Pancreas (tissue), 10 donors: ENCODE measurements at regions not wholly inside any gene's neighbourhood (a gene's known extent, or its start where the extent isn't known, plus 50 kb on each side); places are given as distances from the start of the nearest gene placed in this dataset.

Source experiments
- ATAC-seq, 4 donors: fragments of 200-7000 bp; cut with Tn5 transposase; one replicate each; pipeline versions ENCODE4 v1.8.0 to v1.9.1; 2020; ENCODE audit warnings: mild to moderate bottlenecking in 4 of 4, moderate library complexity in 4 of 4
- DNase-seq, 6 donors: peaks; one replicate each; pipeline ENCODE4 v3.0.0-alpha.2; 2020
- FAIRE-seq: peaks from 2 replicates; lab custom pipeline; 2012; peaks lifted over from hg19 to GRCh38; lab: Jason Lieb, UNC
- H3K27ac ChIP-seq, 4 donors: fragments of 200-600 bp; sonication (generic); 1 replicate in 3 of 4; 2 replicates in 1 of 4; pipeline versions ENCODE4 v1.5.0 to v1.8.0; 2020
- H3K27me3 ChIP-seq, 4 donors: fragments of 200-600 bp; one replicate each; pipeline ENCODE4 v1.8.0; 2021
- H3K36me3 ChIP-seq, 3 donors: fragments of 200-600 bp; sonication (generic) in 1 of 3; one replicate each; pipeline versions ENCODE4 v1.5.0 to v1.8.0; 2020 to 2021
- H3K4me1 ChIP-seq, 3 donors: fragments of 200-600 bp; one replicate each; pipeline ENCODE4 v1.8.0; 2021
- H3K4me3 ChIP-seq, 4 donors: fragments of 200-600 bp; sonication (generic) in 2 of 4; one replicate each; pipeline versions ENCODE4 v1.5.0 to v1.8.0; 2020 to 2021
- H3K9me3 ChIP-seq, 4 donors: fragments of 200-600 bp; one replicate each; pipeline ENCODE4 v1.8.0; 2021
- WGBS, 2 donors: extraction: QIAGEN DNeasy Blood & Tissue Kit; methylation state at CpG; one replicate each; pipeline ENCODE4 v1.1.7; 2013; 5-methylcytosine and 5-hydroxymethylcytosine counted together
- intact Hi-C, 3 donors: fragments of 100-400 bp; cut with DNase I; formaldehyde crosslinking; loops; one replicate each; pipeline versions ENCODE4 v1.11.1 to v1.14.2; 2022
- TF ChIP-seq, protein P1 (sequence below), 4 donors: fragments of 200-600 bp; sonication (generic) in 3 of 4; IDR thresholded peaks; one replicate each; pipeline versions ENCODE4 v1.5.0 to v1.8.0; 2021; ENCODE audit warnings: antibody characterized with exemption in 4 of 4
- donor health status: healthy with polysubstance abuse.
- donor health status: DM: no; HTN: no; CAD: no; lungs with moderate emphysema.
- donor health status: DM: no; HTN: no; CAD: no.
- donor health status: control.
- donor health status: control.
- donor health status: Bipolar disorder and iron deficiency.
- donor health status: DM: yes; HTN: yes; CAD: no.
- donor health status: DM: no; HTN: no; CAD: no.
- donor health status: DM: no; HTN: no; CAD: no.
- donor health status: DM: yes; HTN: yes; CAD: no.

DNA sequence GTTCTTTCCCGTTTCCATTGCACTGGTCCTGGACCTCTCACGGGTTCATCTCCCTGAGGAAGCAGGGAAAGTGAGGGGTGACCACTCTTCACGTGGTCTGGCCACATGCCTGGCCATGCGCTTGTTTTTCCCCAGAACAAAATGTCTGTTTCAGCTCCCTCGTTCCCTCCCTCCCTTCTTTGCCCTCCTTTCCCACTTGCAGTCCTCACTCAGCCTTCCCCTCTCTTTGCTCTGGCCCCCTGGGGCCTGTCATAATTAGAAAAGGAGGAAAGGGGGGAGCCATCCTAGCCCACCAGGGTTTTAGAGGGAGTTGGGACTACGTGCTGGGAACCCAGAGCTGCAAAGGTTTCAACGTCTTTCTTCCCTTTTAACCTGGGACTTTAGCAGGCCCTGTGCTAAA is 52.8 kb upstream of the CADM1 start:
- Histone ChIP-seq H3K9me3 (no peaks in the 10 kb centered on the region), H3K27ac (no peak overlapping the region), H3K4me3 (no peak overlapping the region), H3K27me3 (no peaks in the 10 kb centered on the region), H3K36me3 (no peaks in the 10 kb centered on the region), H3K4me1 (no peaks in the 10 kb centered on the region)
- FAIRE-seq = no peak
- WGBS, 2 donors = 67 to 71% methylated on average over 5 to 7 of the region's 7 CpGs
- DNase-seq = no peak
- TF ChIP-seq, protein P1, sequence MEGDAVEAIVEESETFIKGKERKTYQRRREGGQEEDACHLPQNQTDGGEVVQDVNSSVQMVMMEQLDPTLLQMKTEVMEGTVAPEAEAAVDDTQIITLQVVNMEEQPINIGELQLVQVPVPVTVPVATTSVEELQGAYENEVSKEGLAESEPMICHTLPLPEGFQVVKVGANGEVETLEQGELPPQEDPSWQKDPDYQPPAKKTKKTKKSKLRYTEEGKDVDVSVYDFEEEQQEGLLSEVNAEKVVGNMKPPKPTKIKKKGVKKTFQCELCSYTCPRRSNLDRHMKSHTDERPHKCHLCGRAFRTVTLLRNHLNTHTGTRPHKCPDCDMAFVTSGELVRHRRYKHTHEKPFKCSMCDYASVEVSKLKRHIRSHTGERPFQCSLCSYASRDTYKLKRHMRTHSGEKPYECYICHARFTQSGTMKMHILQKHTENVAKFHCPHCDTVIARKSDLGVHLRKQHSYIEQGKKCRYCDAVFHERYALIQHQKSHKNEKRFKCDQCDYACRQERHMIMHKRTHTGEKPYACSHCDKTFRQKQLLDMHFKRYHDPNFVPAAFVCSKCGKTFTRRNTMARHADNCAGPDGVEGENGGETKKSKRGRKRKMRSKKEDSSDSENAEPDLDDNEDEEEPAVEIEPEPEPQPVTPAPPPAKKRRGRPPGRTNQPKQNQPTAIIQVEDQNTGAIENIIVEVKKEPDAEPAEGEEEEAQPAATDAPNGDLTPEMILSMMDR (IDR thresholded peaks at IDR 0.05) = no peak
- intact Hi-C loops = no loop called here
- no peak for ATAC-seq

DNA sequence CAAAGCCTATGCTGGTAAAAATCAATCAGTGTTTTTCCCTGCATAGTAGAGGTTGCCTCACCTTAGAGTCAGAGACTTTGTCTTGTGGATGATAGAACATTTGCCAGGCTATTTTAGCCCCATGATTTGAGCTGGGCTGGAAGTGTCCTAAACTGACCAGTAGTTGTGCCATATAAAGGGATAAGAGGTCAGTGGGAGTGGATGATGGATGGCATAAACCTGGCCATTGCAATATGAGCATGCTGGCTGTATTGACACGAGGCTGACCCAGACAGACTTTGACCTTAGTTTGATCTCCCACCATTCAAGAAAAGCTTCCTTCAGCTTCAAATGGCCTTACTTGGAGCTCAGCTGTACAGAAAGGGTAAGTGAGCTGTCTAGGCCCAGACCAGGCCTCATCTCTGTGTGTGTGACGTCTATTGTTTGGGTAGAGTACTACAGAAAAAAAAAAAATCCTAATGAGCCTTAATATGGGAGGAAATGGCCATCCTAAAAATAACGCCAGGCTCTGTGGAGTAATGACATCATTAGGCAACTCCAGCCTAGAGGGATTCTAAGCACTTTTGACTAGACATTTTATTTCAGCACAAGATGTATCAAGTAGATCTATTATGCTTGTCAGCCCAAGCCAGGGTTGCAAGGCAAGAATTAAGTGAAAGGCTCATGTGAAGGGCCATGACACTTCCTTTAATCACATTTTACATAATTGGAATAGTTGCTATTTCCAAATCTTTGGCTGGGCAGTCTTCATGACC is 51.3 kb upstream of the CADM1 start:
- Histone ChIP-seq H3K9me3 (no peaks in the 10 kb centered on the region), H3K27me3 (no peaks in the 10 kb centered on the region), H3K27ac (no peak overlapping the region), H3K4me3 (no peak overlapping the region), H3K4me1 (no peaks in the 10 kb centered on the region), H3K36me3 (no peaks in the 10 kb centered on the region)
- FAIRE-seq (no peak), ATAC-seq (no peak), DNase-seq (no peak)
- 65 to 77% methylated on average over 3 of the region's 3 CpGs for WGBS, 2 donors
- TF ChIP-seq, protein P1 (IDR thresholded peaks at IDR 0.05) = no peak
- intact Hi-C loops = no loop called here
